CD14-positive monocyte (primary cell): ENCODE measurements at regions not wholly inside any gene's neighbourhood (a gene's known extent, or its start where the extent isn't known, plus 50 kb on each side); places are given as distances from the start of the nearest gene placed in this dataset.

Experiments
- DNase-seq, 3 donors: peaks; one replicate each; pipeline ENCODE4 v3.0.0-alpha.2; 2011 to 2022
- H2AFZ ChIP-seq: 2 replicates; pipeline ENCODE4 v1.6.0; 2012; ENCODE audit warnings: mild to moderate bottlenecking, low read depth, low read length, inconsistent platforms; ENCODE audit not compliant: insufficient read depth, poor library complexity, severe bottlenecking
- H3K27ac ChIP-seq, 2 donors: 1 replicate in 1 of 2; 2 replicates in 1 of 2; pipeline ENCODE4 v1.5.1; 2012 to 2013; ENCODE audit warnings: low read length in 2 of 2, control low read depth in 1 of 2, inconsistent platforms in 1 of 2, low read depth in 1 of 2, mild to moderate bottlenecking in 1 of 2
- H3K27me3 ChIP-seq, 2 donors: one replicate each; pipeline versions ENCODE4 v1.6.0 to v1.6.1; 2011 to 2013; ENCODE audit warnings: low read length in 2 of 2; ENCODE audit not compliant: control insufficient read depth in 2 of 2, insufficient read depth in 2 of 2
- H3K36me3 ChIP-seq, 2 donors: replicated peaks in 1 of 2; 1 replicate in 1 of 2; 2 replicates in 1 of 2; pipeline versions ENCODE4 v1.5.1 to v1.6.1; 2012 to 2013; ENCODE audit warnings: low read length in 2 of 2, control low read depth in 1 of 2, inconsistent platforms in 1 of 2, mild to moderate bottlenecking in 1 of 2; ENCODE audit not compliant: insufficient read depth in 2 of 2, control insufficient read depth in 1 of 2
- H3K4me1 ChIP-seq, 2 donors: 1 replicate in 1 of 2; 2 replicates in 1 of 2; pipeline versions ENCODE4 v1.5.1 to v1.6.1; 2012 to 2013; ENCODE audit warnings: low read length in 2 of 2, control low read depth in 1 of 2, inconsistent platforms in 1 of 2, mild to moderate bottlenecking in 1 of 2, moderate library complexity in 1 of 2; ENCODE audit not compliant: insufficient read depth in 2 of 2, control insufficient read depth in 1 of 2
- H3K4me2 ChIP-seq: replicated peaks from 2 replicates; pipeline ENCODE3; 2012; ENCODE audit warnings: low read length, moderate library complexity, mild to moderate bottlenecking; ENCODE audit not compliant: poor library complexity, severe bottlenecking; ENCODE audit errors: extremely low read depth
- H3K4me3 ChIP-seq, 3 experiments: fragments of 200-600 bp in 1 of 3; sonication (generic) in 1 of 3; replicated peaks in 1 of 3; 1 replicate in 2 of 3; 2 replicates in 1 of 3; pipeline ENCODE4 v1.5.1; 2011 to 2013; ENCODE audit warnings: low read length in 3 of 3, mild to moderate bottlenecking in 3 of 3, control low read depth in 2 of 3, low read depth in 2 of 3, inconsistent platforms in 1 of 3, moderate library complexity in 1 of 3
- H3K79me2 ChIP-seq: 2 replicates; pipeline ENCODE4 v1.6.0; 2012; ENCODE audit warnings: mild to moderate bottlenecking, control low read depth, inconsistent platforms, low read length, moderate library complexity; ENCODE audit not compliant: insufficient read depth
- H3K9ac ChIP-seq: 2 replicates; pipeline ENCODE4 v1.6.0; 2017; ENCODE audit warnings: low read length, mild to moderate bottlenecking; ENCODE audit not compliant: insufficient read depth, poor library complexity, severe bottlenecking
- H3K9me3 ChIP-seq, 2 donors: replicated peaks in 1 of 2; 1 replicate in 1 of 2; 2 replicates in 1 of 2; pipeline versions ENCODE4 v1.5.1 to v1.6.1; 2012 to 2013; ENCODE audit warnings: low read length in 2 of 2, control low read depth in 1 of 2; ENCODE audit not compliant: control insufficient read depth in 1 of 2, insufficient read depth in 1 of 2
- H4K20me1 ChIP-seq: 2 replicates; pipeline ENCODE4 v1.6.0; 2012; ENCODE audit warnings: mild to moderate bottlenecking, low read length, control low read depth, moderate library complexity; ENCODE audit not compliant: insufficient read depth
- H3K27ac Mint-ChIP-seq, 7 donors: one replicate each; pipeline ENCODE4 v1.8.0; 2020; ENCODE audit warnings: mild to moderate bottlenecking in 7 of 7, mixed read lengths in 7 of 7, moderate library complexity in 6 of 7, inconsistent platforms in 2 of 7
- H3K27me3 Mint-ChIP-seq, 3 donors: one replicate each; pipeline ENCODE4 v1.8.0; 2021 to 2022; ENCODE audit warnings: low read depth in 3 of 3, mild to moderate bottlenecking in 3 of 3, mixed read lengths in 3 of 3, moderate library complexity in 3 of 3, inconsistent platforms in 1 of 3
- H3K36me3 Mint-ChIP-seq, 2 donors: one replicate each; pipeline ENCODE4 v1.8.0; 2020; ENCODE audit warnings: mixed read lengths in 2 of 2, inconsistent platforms in 1 of 2, mild to moderate bottlenecking in 1 of 2
- H3K4me1 Mint-ChIP-seq: one replicate; pipeline ENCODE4 v1.8.0; 2020; ENCODE audit warnings: mild to moderate bottlenecking, mixed read lengths
- H3K4me3 Mint-ChIP-seq, 2 donors: one replicate each; pipeline ENCODE4 v1.8.0; 2020; ENCODE audit warnings: mild to moderate bottlenecking in 2 of 2, mixed read lengths in 2 of 2, moderate library complexity in 1 of 2
- H3K9me3 Mint-ChIP-seq, 7 donors: one replicate each; pipeline ENCODE4 v1.8.0; 2020 to 2022; ENCODE audit warnings: mixed read lengths in 7 of 7, mild to moderate bottlenecking in 6 of 7, moderate library complexity in 6 of 7, inconsistent platforms in 2 of 7
- CTCF ChIP-seq: fragments of 200-600 bp; IDR thresholded peaks from one replicate; pipeline ENCODE4 v1.8.0; 2022; ENCODE audit warnings: antibody characterized with exemption, mild to moderate bottlenecking
- WGBS: methylation state at CpG from one replicate; pipeline ENCODE4 v1.1.5; 2013; ENCODE audit warnings: missing lambda C conversion rate; ENCODE audit not compliant: insufficient coverage; 5-methylcytosine and 5-hydroxymethylcytosine counted together
- intact Hi-C, 2 donors: fragments of 100-400 bp; cut with micrococcal nuclease; formaldehyde crosslinking; loops; one replicate each; pipeline versions ENCODE4 v1.15.0 to v1.15.1; 2023

- no peak for DNase-seq
- intact Hi-C loops, result no loop called here
- Histone ChIP-seq H3K27me3 (no peaks in the 10 kb centered on the region), H3K9me3 (peaks cover 23 to 48% of the 10 kb centered on the region in 2 donors), H3K4me2 (no peak overlapping the region), H3K79me2 (no peaks in the 10 kb centered on the region), H2AFZ (no peak overlapping the region), H3K4me3 (no peak overlapping the region), H3K27ac (no peak overlapping the region), H3K9ac (no peak overlapping the region), H3K4me1 (peaks cover 10 to 18% of the 10 kb centered on the region in 2 donors), H4K20me1 (no peaks in the 10 kb centered on the region), H3K36me3 (no peaks in the 10 kb centered on the region)
- Mint-ChIP-seq H3K36me3 (peaks cover 2 to 4% of the 10 kb centered on the region in 2 donors), H3K27me3 (no peaks in the 10 kb centered on the region), H3K27ac (no peak overlapping the region), H3K4me1 (peaks cover 15% of the 10 kb centered on the region), H3K4me3 (no peak overlapping the region), H3K9me3 (peaks cover 25 to 57% (median 49%) of the 10 kb centered on the region in 7 donors)
- TF ChIP-seq CTCF, result no peak
- 95% methylated on average over 3 of the region's 3 CpGs for WGBS
These were observed 60.7 kb upstream of the MRPS6 start for GRCh38 chr21:34012640-34013039.

DNA sequence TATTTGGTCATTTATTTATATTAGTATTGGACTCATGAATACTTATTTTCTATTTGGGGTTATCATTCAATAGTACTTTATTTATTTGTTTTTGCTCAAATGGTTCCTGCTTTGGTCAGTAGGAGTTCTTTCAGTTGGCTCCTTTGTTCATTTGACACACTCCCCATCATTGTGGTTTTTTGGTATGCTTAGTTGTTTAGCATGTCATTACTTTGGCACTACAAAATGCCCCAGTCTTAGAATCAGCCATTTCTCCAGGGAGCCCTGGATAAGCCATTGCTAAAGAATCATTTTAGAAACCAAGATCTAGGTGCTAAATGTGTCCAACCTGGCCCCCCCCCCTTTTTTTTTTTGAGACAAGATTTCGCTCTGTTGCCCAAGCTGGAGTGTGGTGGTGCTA lies 61.7 kb upstream of the MRPS6 start:
- H3K27me3 ChIP-seq, result no peaks in the 10 kb centered on the region
- no peak overlapping the region for H3K9ac ChIP-seq
- H3K27ac ChIP-seq, result no peak overlapping the region
- Mint-ChIP-seq H3K9me3 (peaks cover 25 to 57% (median 49%) of the 10 kb centered on the region in 7 donors), H3K27ac (no peak overlapping the region), H3K4me3 (no peak overlapping the region), H3K36me3 (peaks cover 2 to 4% of the 10 kb centered on the region in 2 donors), H3K27me3 (no peaks in the 10 kb centered on the region), H3K4me1 (peaks cover 9% of the 10 kb centered on the region)
- no peaks in the 10 kb centered on the region for H3K79me2 ChIP-seq
- intact Hi-C loops, result no loop called here
- no peak overlapping the region for H3K4me3 ChIP-seq
- H4K20me1 ChIP-seq, result no peaks in the 10 kb centered on the region
- no peak overlapping the region for H3K4me2 ChIP-seq
- no peaks in the 10 kb centered on the region for H3K36me3 ChIP-seq
- DNase-seq, result no peak
- peaks cover 9 to 10% of the 10 kb centered on the region in 2 donors for H3K4me1 ChIP-seq
- peaks cover 23 to 48% of the 10 kb centered on the region in 2 donors for H3K9me3 ChIP-seq
- no peak for TF ChIP-seq CTCF
- no CpG with 5 or more reads among the region's 1 CpG for WGBS
- H2AFZ ChIP-seq, result no peak overlapping the region
